Loucy (cell line): ENCODE measurements at regions not wholly inside any gene's neighbourhood (a gene's known extent, or its start where the extent isn't known, plus 50 kb on each side); places are given as distances from the start of the nearest gene placed in this dataset.

ENCODE experiments used
- EZH2phosphoT487 ChIP-seq: fragments of 200-600 bp; IDR thresholded peaks from 2 replicates; pipeline ENCODE4 v1.6.1; 2018; ENCODE audit warnings: antibody characterized with exemption, mild to moderate bottlenecking, moderate library complexity, borderline replicate concordance
- TF ChIP-seq, protein P1 (sequence below): fragments of 200-600 bp; sonication (generic); conservative IDR thresholded peaks from 2 replicates; pipeline ENCODE4 v1.5.1; 2014; ENCODE audit warnings: mild to moderate bottlenecking, antibody characterized with exemption, low read length

DNA sequence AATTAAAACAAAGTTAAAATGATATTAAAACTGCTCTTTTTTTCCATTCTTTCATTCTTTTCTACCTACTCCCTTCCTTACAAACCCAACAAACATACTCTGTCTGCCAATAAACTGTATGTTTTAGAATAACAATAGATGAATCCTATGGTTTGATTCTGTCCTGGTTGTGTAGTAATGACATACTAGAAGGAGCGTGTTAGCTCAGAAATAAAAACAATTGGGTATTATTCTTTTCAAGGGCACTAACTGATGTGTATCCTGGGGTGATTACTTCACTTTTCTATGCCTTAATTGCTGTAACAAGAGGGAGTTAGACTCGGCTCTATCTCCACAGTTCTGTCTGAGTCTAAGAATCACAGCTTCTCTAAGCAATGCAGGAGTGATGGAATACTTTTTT is 194.4 kb downstream of the GIPC2 start:
- TF ChIP-seq, protein P1, sequence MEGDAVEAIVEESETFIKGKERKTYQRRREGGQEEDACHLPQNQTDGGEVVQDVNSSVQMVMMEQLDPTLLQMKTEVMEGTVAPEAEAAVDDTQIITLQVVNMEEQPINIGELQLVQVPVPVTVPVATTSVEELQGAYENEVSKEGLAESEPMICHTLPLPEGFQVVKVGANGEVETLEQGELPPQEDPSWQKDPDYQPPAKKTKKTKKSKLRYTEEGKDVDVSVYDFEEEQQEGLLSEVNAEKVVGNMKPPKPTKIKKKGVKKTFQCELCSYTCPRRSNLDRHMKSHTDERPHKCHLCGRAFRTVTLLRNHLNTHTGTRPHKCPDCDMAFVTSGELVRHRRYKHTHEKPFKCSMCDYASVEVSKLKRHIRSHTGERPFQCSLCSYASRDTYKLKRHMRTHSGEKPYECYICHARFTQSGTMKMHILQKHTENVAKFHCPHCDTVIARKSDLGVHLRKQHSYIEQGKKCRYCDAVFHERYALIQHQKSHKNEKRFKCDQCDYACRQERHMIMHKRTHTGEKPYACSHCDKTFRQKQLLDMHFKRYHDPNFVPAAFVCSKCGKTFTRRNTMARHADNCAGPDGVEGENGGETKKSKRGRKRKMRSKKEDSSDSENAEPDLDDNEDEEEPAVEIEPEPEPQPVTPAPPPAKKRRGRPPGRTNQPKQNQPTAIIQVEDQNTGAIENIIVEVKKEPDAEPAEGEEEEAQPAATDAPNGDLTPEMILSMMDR, result no peak
- no peak for TF ChIP-seq EZH2phosphoT487
